ENCODE measurements at regions not wholly inside any gene's neighbourhood (a gene's known extent, or its start where the extent isn't known, plus 50 kb on each side); places are given as distances from the start of the nearest gene placed in this dataset.

DNA sequence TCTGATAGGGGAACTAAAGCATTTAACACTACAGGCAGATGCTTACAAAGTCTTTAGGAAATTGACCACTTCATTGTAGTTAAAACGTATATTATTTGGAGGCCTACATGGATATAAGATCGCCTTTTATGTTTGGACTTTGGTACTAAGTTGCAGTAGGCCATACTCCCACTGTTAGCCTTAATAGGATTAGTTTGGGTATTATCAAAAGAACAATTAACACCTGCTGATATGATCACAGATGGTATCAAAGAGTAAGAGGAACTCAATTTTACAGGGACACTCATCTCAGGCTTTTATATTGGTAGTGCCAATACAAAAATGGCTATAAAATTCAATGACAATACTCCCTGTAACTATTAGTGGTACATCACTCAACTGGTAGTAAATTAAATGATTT, 1183.0 kb downstream of the MAT2B start:
- DNase-seq = no peak

DNA sequence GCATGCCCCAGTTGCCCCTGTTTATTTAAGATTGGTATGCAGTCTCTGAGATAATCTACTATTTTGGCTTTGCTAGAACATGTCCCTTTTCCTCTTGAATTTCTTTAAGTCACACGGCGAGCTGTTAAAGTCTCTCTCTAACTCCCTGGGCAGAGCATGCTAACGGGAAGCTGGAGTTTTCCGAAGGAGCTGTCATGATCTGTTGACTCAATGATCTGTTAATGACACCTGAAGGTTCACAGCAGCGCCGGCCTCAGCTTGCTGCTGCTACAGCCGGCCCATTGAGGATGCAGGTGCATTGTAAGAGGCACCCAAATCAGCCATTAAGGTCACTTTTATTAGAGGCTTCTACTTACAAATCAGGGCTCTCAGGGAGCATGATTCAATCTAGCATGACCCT, 1203.4 kb downstream of the MAT2B start:
- no peak for DNase-seq

DNA sequence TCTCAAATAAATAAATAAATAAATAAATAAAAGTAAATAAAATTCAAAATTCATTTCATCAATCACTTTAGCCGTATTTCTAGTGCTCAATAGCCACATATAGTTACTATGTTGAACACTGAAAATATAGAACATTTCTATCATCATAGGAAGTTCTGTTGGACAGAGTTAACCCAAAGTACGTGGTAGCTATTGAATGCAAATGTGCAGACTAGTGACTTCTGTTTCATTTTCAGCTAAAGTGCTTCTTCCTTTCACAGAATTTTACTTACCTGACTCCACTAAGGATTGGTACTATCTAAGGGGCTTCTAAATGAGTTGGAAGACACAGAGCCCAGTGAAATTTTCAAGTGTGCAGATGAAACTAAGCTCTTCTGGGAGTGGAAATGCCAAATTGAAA, 1208.3 kb downstream of the MAT2B start:
- DNase-seq = no peak

DNA sequence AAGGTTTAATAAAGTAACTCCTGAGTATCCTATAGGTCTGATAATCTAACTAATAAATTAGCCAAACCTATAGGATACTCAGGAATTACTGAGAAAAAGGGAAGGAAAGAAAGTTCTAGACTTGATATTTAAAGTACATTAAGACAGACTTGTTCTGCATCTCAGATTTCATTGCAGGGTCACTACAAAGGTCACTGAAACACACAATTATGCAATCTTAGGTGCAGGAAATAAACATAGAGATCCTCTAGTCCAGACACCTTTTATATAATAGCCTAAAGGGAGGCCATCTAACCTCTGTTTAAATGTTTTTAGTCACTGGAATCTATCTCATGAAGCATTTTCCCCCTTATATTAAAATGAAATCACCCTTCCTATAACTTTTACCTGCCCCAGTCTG, 1215.7 kb downstream of the MAT2B start:
- DNase-seq = no peak

DNA sequence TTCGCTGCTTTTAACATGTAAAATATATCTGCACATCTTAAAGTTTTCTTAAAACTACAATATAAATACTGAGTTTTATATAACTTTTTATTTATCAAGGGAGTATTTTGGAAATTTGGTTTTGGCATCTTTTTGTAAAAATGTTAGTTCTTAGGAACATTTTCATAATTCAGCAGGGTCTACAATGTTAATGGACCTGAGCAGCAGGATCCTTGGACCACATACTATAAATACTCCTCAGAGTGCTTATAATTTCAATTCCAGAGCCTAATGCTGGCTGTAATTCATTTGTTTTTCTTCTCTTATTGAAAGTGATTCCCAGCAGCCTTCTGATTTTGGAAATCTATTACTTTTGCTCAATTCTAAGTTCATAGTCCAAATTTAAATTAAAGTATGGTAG, 1216.2 kb downstream of the MAT2B start:
- peak; percentile 31 for DNase-seq

DNA sequence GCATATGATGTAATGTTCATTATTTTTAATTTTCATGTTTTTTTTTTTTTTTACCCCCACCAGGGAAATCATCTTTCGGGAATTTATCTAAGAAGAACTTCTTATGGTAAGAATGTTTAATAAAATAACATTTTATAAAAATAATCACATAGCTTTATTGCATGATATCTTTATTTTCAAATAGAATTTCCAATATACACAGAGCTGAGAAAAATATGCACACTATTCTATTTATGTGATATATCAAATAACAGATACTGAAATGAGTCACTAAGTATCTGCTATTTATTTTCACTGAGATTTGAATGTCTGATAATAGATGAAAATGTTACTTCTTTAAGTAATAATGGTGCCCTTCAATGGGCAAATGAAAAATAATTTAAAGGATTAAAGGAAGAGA, 1217.3 kb downstream of the MAT2B start:
- no peak for DNase-seq

DNA sequence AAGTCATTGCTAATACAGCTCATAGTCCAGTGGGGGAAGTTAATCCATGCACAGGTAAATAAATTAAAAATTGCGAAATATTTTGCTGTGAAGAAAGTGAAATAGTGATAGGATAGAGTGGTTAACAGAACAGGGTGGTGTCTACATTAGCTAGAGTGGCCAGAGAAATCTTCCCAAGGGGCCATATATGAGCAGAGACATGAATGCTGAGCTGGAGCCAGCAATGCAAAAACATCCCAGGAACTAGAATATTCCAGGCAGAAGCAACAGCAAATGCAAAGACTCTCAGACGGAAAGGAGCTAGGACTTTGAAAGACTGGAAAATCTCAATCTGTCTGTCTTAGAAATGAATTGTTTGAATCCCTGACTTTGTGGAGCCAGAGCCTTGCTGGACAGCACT, 1221.6 kb downstream of the MAT2B start:
- no peak for DNase-seq

DNA sequence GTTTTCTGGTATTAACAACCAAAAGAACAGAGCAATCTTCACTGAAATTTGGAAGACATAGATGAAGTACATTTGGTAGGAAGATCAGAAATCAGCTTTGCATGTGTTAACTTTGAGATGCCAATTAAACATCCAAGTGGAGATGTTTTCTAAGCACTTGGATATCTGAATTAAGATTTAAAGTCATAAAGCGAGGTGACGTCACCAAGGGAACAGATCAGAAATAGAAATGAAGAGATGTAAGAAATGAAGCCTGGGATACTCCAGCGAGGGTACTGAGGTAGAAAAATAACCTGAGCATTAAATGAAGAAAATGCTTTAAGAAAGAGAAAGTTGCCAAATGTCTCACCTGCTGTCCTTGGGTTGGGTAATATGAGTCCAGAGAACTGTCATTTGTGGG, 1223.3 kb downstream of the MAT2B start:
- DNase-seq = no peak

DNA sequence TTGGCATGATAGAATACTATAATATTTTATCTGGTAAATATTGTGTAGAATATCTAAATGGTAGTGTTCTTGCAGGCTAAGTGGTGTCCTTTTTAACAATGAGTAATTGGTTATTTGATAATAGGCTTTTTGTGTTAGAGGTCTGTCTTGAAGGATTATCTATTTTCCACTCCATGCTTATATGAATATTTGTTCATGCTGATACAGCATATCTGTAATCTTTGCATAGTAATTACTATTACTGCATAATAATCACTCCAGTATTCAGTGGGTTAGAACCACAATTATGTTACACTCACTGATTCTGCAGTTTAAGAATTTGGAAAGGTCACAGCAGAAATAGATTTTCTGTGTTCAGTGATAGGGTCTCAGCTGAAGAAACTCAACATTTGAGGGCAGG, 1229.9 kb downstream of the MAT2B start:
- DNase-seq = no peak

DNA sequence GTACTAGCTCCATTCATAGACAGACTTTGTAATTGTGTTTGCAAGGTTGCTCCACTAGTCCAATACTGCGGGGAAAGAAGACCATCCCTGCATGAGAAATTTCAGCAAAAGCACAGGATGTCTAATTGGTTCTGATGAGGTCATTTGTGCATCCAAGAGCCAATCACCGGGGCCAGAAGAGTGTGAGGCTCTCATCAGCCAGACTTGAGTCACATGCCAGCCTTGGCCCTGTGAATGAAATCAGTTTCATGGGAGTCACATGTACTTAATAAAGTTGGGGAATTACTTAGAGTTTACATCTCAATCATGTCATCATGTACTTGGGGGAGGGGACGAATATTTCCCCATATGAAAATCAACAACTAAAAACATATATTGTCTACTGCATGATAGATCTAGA, 1236.0 kb downstream of the MAT2B start:
- DNase-seq = no peak

DNA sequence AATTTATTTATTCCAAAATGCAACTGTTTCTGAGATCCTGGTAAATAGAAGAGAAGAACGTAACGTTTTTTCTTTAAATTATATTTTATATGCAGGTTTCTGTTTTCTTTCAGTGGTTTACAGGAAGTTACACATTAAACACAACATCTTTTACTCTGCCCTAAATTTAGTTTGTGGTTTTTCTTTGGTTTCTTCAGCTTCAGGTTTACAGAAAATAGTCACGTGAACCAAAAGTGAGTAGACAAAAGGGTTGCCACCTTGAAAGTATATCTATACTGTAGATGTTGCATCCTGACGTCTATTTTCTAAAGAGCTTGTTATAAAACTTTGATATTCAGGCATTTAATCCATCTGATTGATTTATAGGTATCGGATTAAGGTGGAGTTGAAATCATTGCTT, 1236.6 kb downstream of the MAT2B start:
- no peak for DNase-seq

DNA sequence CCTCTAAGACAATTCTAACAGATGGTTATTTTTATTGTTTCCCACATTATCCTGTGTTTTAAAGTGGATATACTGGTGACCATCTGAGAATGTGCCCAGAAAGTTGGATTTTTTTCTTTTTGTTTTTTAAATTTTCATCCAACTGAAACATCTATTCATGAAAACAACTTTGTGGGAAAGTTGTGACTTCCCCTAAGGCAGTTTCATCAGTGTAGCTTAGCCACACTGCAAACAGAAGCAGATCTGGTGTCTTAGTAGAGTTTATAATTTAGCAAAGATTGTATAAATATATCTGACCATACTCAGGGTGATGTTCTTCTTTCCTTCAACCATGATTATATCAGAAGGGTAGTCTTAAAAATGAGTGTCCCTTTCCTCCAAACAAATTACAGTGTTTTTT, 1241.3 kb downstream of the MAT2B start:
- DNase-seq = no peak

DNA sequence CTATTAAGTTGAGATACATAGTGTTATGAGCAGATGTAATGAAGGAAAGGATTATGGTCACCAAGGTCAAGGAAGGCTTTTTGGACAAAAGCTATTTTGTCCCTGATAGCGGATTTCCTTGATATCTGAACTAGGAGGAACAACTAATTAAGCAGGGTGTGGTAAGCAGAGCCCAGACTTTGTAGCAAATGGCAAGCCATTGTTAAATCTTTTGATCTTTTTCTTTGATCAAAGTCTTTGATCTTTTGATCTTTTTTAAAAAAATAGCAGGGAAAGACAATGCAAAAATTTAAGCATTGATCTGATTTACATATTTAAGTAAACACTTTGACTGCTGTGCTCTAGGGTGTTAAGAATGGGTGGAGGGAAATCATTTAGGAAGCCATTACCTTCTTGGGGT, 1242.0 kb downstream of the MAT2B start:
- DNase-seq = no peak

DNA sequence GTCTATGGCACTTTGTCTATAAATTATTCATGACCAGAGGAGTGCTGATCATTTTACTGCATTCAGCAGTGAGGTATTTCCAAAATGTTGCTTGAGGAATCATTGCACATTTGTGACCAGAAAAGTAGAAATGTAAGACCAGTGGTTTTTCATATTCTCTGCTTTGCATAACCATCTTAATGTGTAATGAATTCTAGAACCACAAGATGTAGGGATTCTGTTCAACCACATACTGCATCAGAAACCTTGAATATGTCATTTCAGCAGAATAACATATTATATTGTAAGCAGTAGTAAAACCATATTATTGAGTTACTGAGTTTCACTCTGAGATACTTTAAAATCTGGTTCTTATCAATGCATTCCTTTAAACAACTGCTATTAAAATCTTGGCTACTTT, 1243.4 kb downstream of the MAT2B start:
- no peak for DNase-seq

DNA sequence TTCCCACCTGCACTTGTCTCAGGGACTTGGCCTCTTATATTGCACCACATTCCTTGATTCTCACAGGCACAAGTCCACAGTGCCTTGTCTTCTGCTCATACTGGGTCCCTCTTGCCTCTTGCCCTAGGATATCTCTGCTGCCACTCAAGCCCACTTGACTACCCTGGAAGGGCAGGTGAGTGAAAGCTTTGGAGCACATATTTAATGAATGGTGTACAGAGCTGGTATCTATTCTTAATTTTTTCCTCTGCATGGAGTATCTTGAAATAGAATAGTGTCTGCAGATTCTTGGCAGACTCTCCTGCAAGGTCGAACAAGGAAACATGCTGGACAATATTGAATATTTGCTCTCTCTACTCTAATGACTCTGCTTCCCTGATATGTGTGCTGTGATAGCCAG, 1248.0 kb downstream of the MAT2B start:
- DNase-seq = no peak

DNA sequence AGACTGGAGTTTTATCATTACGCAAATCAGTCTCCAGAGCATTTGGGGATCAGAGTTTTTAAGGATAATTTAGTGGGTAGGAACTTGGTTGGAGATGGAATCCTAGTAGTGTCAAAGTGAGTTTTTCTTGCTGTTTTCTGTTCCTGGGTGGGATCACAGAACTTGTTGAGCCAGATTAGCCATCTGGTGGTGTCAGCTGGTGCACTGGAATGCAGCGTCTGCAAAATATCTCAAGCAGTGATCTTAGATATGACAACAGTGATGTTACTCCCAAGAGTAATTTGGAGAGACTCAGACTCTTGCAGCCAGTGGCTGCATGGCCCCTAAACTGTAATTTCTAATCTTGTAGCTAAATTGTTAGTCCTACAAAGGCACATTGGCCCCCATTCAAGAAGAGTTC, 1257.8 kb downstream of the MAT2B start:
- no peak for DNase-seq

DNA sequence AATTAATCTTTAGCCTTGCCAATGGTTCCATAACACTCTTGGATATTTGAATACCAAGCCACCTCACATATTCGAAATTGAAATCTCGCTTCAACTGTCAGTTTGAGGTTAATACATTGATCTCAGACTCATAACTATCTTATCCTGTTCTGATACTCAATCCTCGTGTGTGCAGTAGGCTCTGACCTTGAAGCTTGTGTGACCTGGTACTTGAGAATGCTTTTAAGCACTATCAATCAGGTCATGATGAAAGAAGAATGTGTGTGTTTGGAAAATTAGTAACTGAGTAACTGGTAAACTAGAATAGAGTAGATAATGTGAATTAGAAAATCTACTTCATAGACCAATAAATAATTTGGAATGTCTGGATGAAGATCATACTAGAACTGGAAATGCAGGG, 1266.7 kb downstream of the MAT2B start:
- DNase-seq = no peak

DNA sequence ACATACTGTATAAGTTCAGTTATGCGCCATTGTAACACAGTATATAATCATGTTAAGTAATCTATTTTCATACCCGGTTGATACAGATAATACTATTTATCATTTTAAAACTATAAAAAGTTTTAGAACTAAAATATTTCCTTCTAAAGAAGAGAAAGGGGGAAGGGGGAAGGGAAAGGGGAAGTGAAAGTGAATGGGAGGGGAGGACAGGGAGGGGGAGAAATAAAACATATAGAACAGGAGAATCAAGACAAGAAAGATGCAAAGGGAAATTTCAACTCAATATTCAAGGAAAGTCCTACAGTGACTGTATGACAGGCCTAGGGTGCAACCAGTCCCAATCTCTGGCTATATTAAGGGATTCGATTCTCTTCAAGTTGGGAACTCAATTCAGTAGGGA, 1278.8 kb downstream of the MAT2B start:
- DNase-seq = no peak

DNA sequence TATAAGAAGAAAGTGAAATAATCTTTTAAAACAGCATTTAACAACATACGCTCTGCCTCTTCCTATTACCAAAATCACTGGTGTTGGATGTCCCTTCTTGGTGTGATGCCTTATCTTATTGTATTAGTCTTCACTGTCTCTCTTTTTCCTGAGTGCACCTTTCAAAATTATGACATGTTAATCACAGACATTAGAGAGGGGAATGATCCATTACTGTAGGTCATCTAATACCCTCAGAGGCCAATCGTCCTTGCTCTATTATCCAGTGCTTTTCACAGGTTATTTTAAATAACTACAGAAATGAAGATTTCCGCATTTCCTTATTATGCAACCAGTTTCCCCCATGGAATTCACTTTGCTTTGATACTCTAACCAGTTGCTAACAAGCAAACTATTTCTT, 1292.7 kb downstream of the MAT2B start:
- no peak for DNase-seq

DNA sequence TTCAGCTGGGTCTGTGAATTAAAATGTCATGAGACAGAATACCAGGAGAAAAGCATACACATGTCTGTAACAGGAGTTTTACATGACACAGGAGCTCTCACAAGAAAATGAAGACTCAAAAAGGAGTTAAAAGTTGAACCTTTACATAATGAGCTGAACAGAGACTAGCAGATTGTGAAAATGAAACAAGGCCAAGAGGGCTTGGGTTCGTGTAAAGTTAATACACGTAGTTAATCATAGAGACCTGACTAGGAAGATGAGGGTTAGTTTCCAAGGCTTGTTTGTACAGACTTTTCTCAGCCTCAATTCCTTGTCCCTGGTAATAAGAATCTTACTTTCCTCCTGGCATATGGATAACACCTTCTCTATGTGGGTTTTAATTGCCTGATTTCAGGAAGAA, 1294.0 kb downstream of the MAT2B start:
- DNase-seq = no peak

DNA sequence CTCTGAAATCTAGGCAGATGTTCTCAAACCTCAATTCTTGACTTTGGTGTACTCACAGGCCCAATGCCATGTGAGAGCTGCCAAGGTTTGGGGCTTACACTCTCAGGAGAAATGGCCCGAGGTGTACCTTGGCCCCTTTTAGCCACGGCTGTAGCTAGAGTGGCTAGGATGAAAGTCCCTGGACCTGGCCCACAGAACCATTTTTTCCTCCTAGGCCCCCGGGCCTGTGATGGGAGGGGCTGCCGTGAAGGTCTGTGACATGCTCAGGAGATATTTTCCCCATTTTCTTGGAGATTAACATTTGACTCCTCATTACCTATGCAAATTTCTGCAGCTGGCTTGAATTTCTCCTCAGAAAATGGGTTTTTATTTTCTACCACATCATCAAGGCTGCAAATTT, 1296.5 kb downstream of the MAT2B start:
- DNase-seq = no peak

DNA sequence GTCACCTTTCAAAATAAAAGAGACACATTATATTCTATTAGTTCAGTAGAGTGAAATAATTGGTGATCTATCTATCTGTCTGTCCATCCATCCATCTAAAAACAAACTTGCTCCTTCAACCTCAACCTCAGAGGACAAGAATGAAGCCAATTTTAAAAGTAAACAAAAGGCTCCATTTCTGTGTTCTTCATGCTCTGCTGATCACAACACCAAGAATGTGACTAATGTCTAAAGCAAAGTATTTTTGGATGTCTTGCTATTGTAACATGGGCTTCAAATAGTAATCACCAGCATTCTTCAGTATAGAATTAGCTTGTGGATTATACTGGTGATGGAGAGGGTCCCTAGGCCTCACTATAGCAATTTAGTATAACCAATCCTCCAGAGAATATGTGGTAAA, 1304.4 kb downstream of the MAT2B start:
- no peak for DNase-seq

DNA sequence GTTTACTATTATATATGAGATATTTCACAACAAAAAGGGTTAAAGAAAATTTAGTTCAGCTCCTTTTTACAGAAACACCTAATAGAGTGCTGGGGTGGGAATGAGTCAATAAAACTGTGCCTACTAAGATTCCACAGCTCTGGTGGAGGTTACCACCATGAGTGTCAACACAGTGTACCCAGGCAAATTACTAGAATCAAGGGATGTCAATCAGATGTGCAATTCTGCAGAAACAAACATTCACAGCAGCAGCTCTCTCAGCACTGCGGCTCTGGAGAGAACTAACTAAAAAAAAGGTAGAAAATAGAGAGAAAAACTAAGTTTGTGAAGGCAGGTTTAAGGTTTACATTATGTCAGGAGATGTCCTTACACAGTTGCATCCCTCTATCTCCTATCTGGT, 1313.0 kb downstream of the MAT2B start:
- DNase-seq = no peak

DNA sequence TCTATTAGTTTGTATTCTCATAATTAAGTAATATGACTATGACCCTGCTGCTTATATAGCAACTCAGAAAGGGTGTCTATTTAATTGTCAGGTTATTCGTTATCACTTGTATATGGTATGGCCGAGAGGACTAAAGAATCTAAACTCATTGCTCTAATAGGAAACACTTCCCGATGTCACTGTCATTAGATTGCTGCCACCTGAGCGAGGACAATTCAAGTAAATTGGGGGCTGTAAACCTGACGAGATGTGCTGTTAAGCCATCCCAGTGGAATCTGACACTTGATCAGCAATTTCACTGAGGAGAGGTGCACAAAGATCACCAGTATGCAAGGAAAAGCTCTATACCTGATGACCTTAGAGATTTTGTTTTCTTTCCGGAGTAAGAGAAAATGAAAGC, 1319.3 kb downstream of the MAT2B start:
- DNase-seq = no peak

DNA sequence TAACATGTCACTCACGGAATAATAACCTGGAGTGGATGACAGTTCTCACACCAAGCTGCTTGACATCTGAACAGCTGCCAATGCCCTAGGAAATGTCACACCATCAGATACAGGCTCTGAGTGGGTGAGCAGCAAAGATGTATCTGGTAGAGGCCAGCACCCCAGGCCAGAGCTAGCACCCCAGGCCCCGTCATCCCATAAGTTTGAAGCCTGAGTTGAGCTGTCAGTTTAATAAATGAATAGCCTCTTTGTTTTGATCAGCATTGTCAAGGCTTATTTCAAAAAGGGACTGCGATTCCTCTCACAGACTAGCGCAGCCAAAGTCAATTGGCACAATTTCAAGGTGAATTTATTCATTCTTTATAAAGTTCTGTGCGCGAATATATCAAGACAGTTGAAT, 1327.1 kb downstream of the MAT2B start:
- DNase-seq = no peak

DNA sequence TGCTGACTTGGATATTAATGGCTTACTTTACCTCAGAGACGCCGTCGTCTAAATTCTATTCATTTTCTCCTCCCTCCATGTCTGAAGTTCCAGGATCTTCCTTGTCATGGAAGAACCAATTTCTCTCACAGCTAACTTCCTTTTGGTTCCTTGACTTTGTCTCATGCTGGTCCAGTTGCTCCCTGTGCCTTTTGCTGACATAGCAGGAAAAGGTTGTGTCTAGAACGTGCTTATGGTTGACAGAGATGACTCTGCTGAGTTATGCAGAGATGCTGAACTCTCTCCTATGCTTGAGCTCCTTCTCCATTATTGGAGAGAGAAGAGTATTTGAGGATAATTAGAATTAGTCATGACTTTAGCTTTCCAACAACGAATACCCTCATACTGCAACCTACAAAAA, 1338.9 kb downstream of the MAT2B start:
- no peak for DNase-seq

Data from muscle of arm (tissue), 1 donor.